GM23338 (cell line): ENCODE measurements at regions not wholly inside any gene's neighbourhood (a gene's known extent, or its start where the extent isn't known, plus 50 kb on each side); places are given as distances from the start of the nearest gene placed in this dataset.

Experiments
- ATAC-seq: fragments of 200-7000 bp; cut with Tn5 transposase; 3 replicates; pipeline ENCODE4 v1.9.1; 2020
- DNase-seq: peaks from one replicate; pipeline ENCODE4 v3.0.0-alpha.2; 2015; ENCODE audit warnings: low spot score
- H2AFZ ChIP-seq: fragments of 200-600 bp; sonication (generic); 2 replicates; pipeline ENCODE4 v1.8.0; 2016; ENCODE audit warnings: antibody characterized with exemption, mild to moderate bottlenecking, moderate library complexity
- H3F3A ChIP-seq: fragments of 200-600 bp; sonication (generic); replicated peaks from 2 replicates; pipeline ENCODE4 v1.8.0; 2017; ENCODE audit warnings: antibody characterized with exemption, mixed run types, low read depth
- H3K27ac ChIP-seq: fragments of 200-600 bp; sonication (generic); 2 replicates; pipeline ENCODE4 v1.6.1; 2016; ENCODE audit warnings: low read depth
- H3K27me3 ChIP-seq: fragments of 200-600 bp; sonication (generic); 2 replicates; pipeline ENCODE4 v1.8.0; 2016; ENCODE audit warnings: mild to moderate bottlenecking, mixed run types, moderate library complexity; ENCODE audit not compliant: insufficient read depth
- H3K36me3 ChIP-seq: fragments of 200-600 bp; sonication (generic); 2 replicates; pipeline ENCODE4 v1.8.0; 2016; ENCODE audit warnings: mild to moderate bottlenecking; ENCODE audit not compliant: insufficient read depth
- H3K4me1 ChIP-seq: fragments of 200-600 bp; sonication (generic); 2 replicates; pipeline ENCODE4 v1.8.0; 2016; ENCODE audit warnings: mild to moderate bottlenecking, moderate library complexity; ENCODE audit not compliant: insufficient read depth
- H3K4me2 ChIP-seq: fragments of 200-600 bp; sonication (generic); 2 replicates; pipeline ENCODE4 v1.7.1; 2017; ENCODE audit warnings: mixed run types
- H3K4me3 ChIP-seq: fragments of 200-600 bp; sonication (generic); 2 replicates; pipeline ENCODE4 v1.6.1; 2016; ENCODE audit warnings: mixed run types
- H3K79me2 ChIP-seq: fragments of 200-600 bp; sonication (generic); replicated peaks from 2 replicates; pipeline ENCODE4 v1.8.0; 2017; ENCODE audit warnings: mild to moderate bottlenecking; ENCODE audit not compliant: insufficient read depth
- H3K9me2 ChIP-seq: fragments of 200-600 bp; sonication (generic); 2 replicates; pipeline ENCODE4 v1.8.0; 2017; ENCODE audit not compliant: insufficient read depth
- H4K20me1 ChIP-seq: fragments of 200-600 bp; sonication (generic); replicated peaks from 2 replicates; pipeline ENCODE4 v1.8.0; 2017; ENCODE audit warnings: mild to moderate bottlenecking; ENCODE audit not compliant: insufficient read depth
- H3K27ac Mint-ChIP-seq: 2 replicates; pipeline ENCODE4 v1.8.0; 2020; ENCODE audit warnings: inconsistent platforms, mild to moderate bottlenecking, moderate library complexity, mixed read lengths
- H3K27me3 Mint-ChIP-seq: 3 replicates; pipeline ENCODE4 v1.8.0; 2022; ENCODE audit warnings: low read depth, mild to moderate bottlenecking, moderate library complexity, mixed read lengths, inconsistent platforms; ENCODE audit not compliant: insufficient read depth, poor library complexity
- H3K36me3 Mint-ChIP-seq: 3 replicates; pipeline ENCODE4 v1.8.0; 2021; ENCODE audit warnings: low read depth, mild to moderate bottlenecking, inconsistent platforms, moderate library complexity, mixed read lengths
- H3K4me1 Mint-ChIP-seq: 3 replicates; pipeline ENCODE4 v1.8.0; 2020; ENCODE audit warnings: mild to moderate bottlenecking, inconsistent platforms, mixed read lengths
- H3K4me3 Mint-ChIP-seq: 3 replicates; pipeline ENCODE4 v1.8.0; 2021; ENCODE audit warnings: moderate library complexity, mild to moderate bottlenecking, inconsistent platforms, mixed read lengths
- H3K9me3 Mint-ChIP-seq: 3 replicates; pipeline ENCODE4 v1.8.0; 2020; ENCODE audit warnings: moderate library complexity, mild to moderate bottlenecking, inconsistent platforms, mixed read lengths
- CREB1 ChIP-seq: fragments of 250-450 bp; sonication (Bioruptor Pico); IDR thresholded peaks from 2 replicates; pipeline ENCODE4 v1.5.0; 2020; ENCODE audit warnings: low read depth, mild to moderate bottlenecking, moderate library complexity
- EZH2phosphoT487 ChIP-seq: fragments of 200-600 bp; sonication (generic); IDR thresholded peaks from one replicate; pipeline ENCODE4 v1.8.1; 2018; ENCODE audit warnings: antibody characterized with exemption; ENCODE audit not compliant: unreplicated experiment
- JUNB ChIP-seq: IDR thresholded peaks from one replicate; pipeline ENCODE4 v1.6.1; 2016; ENCODE audit warnings: antibody characterized with exemption; ENCODE audit not compliant: unreplicated experiment
- NANOG ChIP-seq: IDR thresholded peaks from 2 replicates; pipeline ENCODE4 v1.6.1; 2016; ENCODE audit warnings: antibody characterized with exemption, borderline replicate concordance
- POLR2AphosphoS5 ChIP-seq: IDR thresholded peaks from 2 replicates; pipeline ENCODE4 v1.6.1; 2016; ENCODE audit warnings: antibody characterized with exemption, low read depth
- STAT1 ChIP-seq: IDR thresholded peaks from one replicate; pipeline ENCODE4 v1.6.1; 2016; ENCODE audit warnings: antibody characterized with exemption; ENCODE audit not compliant: unreplicated experiment
- TF ChIP-seq, protein P1 (sequence below): IDR thresholded peaks from one replicate; pipeline ENCODE4 v1.6.1; 2018; ENCODE audit warnings: antibody characterized with exemption; ENCODE audit not compliant: unreplicated experiment
- TF ChIP-seq, protein P2 (sequence below), 2 experiments: fragments of 200-600 bp in 1 of 2; sonication (generic) in 1 of 2; conservative IDR thresholded peaks; 2 replicates each; pipeline versions ENCODE4 v1.5.1 to v1.6.1; 2016 to 2017; ENCODE audit warnings: antibody characterized with exemption in 2 of 2, low read depth in 2 of 2, mild to moderate bottlenecking in 2 of 2, moderate library complexity in 1 of 2

DNA sequence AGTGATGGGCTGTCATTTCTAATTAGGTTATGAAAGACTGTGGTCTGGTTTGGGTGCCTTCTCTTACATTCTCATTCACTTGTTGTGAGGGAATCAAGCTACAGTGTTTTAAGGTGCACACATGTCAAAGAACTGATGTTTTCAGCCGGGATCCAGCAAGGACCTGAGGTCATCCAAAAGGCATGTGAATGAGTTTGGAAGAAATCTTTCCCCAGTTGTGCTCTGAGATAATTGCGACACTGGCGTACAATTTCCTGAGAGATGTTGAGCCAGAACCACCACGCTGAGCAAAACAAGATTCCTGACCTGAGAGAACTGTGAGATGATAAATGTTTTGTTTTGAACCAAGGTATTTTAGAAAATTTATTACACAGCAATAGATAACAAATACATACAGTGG is 295.3 kb upstream of the SLITRK3 start:
- H3K27ac Mint-ChIP-seq: no peak overlapping the region

DNA sequence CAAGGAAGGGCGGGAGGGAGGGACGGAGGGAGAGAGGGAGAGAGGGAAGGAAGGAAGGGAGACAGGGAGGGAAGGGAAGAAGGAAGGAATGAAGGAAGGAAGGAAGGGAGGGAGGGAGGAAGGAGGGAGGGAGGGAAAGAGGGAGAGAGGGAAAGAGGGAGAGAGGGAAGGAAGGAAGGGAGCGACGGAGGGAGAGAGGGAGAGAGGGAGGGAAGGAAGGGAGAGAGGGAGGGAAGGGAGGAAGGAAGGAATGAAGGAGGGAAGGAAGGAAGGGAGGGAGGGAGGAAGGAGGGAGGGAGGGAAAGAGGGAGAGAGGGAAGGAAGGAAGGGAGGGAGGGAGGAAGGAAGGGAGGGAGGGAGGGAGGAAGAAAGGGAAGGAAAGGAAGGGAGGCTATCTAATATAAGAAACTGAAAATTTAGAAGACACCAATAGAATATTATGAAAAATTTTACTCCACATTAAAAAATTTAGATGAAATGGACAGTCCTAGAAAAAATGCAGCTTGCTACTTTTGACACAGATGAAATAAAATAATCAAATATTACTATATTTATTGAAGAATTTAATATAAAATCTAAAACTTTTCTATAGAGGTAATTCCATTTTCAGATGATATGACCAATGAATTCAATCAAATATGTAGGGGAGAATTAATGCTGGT is 280.3 kb upstream of the SLITRK3 start:
- Histone ChIP-seq H3K9me2 (no peaks in the 10 kb centered on the region), H3K79me2 (no peaks in the 10 kb centered on the region), H3K4me2 (no peak overlapping the region), H3F3A (no peaks in the 10 kb centered on the region), H3K27me3 (no peaks in the 10 kb centered on the region), H3K36me3 (no peaks in the 10 kb centered on the region), H3K4me1 (no peaks in the 10 kb centered on the region), H3K4me3 (no peak overlapping the region), H2AFZ (no peak overlapping the region), H4K20me1 (no peaks in the 10 kb centered on the region), H3K27ac (no peak overlapping the region)
- DNase-seq (no peak), ATAC-seq (no peak)
- Mint-ChIP-seq H3K9me3 (peaks cover 18% of the 10 kb centered on the region), H3K4me3 (no peak overlapping the region), H3K36me3 (peaks cover 7% of the 10 kb centered on the region; the same call in 1 of the 3 replicates), H3K4me1 (no peaks in the 10 kb centered on the region), H3K27me3 (no peaks in the 10 kb centered on the region), H3K27ac (no peak overlapping the region)
- TF ChIP-seq, protein P1, sequence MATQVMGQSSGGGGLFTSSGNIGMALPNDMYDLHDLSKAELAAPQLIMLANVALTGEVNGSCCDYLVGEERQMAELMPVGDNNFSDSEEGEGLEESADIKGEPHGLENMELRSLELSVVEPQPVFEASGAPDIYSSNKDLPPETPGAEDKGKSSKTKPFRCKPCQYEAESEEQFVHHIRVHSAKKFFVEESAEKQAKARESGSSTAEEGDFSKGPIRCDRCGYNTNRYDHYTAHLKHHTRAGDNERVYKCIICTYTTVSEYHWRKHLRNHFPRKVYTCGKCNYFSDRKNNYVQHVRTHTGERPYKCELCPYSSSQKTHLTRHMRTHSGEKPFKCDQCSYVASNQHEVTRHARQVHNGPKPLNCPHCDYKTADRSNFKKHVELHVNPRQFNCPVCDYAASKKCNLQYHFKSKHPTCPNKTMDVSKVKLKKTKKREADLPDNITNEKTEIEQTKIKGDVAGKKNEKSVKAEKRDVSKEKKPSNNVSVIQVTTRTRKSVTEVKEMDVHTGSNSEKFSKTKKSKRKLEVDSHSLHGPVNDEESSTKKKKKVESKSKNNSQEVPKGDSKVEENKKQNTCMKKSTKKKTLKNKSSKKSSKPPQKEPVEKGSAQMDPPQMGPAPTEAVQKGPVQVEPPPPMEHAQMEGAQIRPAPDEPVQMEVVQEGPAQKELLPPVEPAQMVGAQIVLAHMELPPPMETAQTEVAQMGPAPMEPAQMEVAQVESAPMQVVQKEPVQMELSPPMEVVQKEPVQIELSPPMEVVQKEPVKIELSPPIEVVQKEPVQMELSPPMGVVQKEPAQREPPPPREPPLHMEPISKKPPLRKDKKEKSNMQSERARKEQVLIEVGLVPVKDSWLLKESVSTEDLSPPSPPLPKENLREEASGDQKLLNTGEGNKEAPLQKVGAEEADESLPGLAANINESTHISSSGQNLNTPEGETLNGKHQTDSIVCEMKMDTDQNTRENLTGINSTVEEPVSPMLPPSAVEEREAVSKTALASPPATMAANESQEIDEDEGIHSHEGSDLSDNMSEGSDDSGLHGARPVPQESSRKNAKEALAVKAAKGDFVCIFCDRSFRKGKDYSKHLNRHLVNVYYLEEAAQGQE: no peak
- no peak for TF ChIP-seq EZH2phosphoT487
- TF ChIP-seq NANOG: no peak
- TF ChIP-seq, protein P2, sequence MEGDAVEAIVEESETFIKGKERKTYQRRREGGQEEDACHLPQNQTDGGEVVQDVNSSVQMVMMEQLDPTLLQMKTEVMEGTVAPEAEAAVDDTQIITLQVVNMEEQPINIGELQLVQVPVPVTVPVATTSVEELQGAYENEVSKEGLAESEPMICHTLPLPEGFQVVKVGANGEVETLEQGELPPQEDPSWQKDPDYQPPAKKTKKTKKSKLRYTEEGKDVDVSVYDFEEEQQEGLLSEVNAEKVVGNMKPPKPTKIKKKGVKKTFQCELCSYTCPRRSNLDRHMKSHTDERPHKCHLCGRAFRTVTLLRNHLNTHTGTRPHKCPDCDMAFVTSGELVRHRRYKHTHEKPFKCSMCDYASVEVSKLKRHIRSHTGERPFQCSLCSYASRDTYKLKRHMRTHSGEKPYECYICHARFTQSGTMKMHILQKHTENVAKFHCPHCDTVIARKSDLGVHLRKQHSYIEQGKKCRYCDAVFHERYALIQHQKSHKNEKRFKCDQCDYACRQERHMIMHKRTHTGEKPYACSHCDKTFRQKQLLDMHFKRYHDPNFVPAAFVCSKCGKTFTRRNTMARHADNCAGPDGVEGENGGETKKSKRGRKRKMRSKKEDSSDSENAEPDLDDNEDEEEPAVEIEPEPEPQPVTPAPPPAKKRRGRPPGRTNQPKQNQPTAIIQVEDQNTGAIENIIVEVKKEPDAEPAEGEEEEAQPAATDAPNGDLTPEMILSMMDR (conservative IDR thresholded peaks at IDR 0.05; ENCODE audit: low read depth in 2 of 2): no peak
- no peak for TF ChIP-seq STAT1
- TF ChIP-seq JUNB: no peak

More for the DNA sequence above, 295.3 kb upstream of the SLITRK3 start:
- H3K36me3 ChIP-seq: no peaks in the 10 kb centered on the region
- H3K9me2 ChIP-seq: no peaks in the 10 kb centered on the region
- H3K27me3 ChIP-seq: no peaks in the 10 kb centered on the region
- DNase-seq (no peak), ATAC-seq (no peak)
- no peak overlapping the region for H3K4me3 Mint-ChIP-seq
- no peaks in the 10 kb centered on the region for H3K27me3 Mint-ChIP-seq
- H3K9me3 Mint-ChIP-seq: no peaks in the 10 kb centered on the region
- H2AFZ ChIP-seq: no peak overlapping the region
- no peak overlapping the region for H3K27ac ChIP-seq
- no peak overlapping the region for H3K4me2 ChIP-seq
- H3K79me2 ChIP-seq: no peaks in the 10 kb centered on the region
- no peak overlapping the region for H3K4me3 ChIP-seq
- H3K4me1 ChIP-seq: no peaks in the 10 kb centered on the region
- no peaks in the 10 kb centered on the region for H3K36me3 Mint-ChIP-seq
- H3F3A ChIP-seq: no peaks in the 10 kb centered on the region
- no peak for TF ChIP-seq POLR2AphosphoS5
- TF ChIP-seq EZH2phosphoT487: no peak
- TF ChIP-seq, protein P1: no peak
- no peak for TF ChIP-seq CREB1 (CRISPR knock-in tag)
- peaks cover 2% of the 10 kb centered on the region; the same call in 1 of the 3 replicates for H3K4me1 Mint-ChIP-seq
- no peaks in the 10 kb centered on the region for H4K20me1 ChIP-seq
